Astrocyte of the spinal cord (primary cell): ENCODE measurements at regions not wholly inside any gene's neighbourhood (a gene's known extent, or its start where the extent isn't known, plus 50 kb on each side); places are given as distances from the start of the nearest gene placed in this dataset.
A peak's percentile ranks its signal among the peaks of the same experiment; 100 is the strongest.

Experiments used
- DNase-seq: peaks from one replicate; pipeline ENCODE4 v3.0.0; 2011; ENCODE audit warnings: low read depth, low spot score
- H3K4me3 ChIP-seq: 2 replicates; pipeline ENCODE4 v1.5.1; 2011; ENCODE audit warnings: low read depth, mild to moderate bottlenecking, low read length, moderate library complexity
- in situ Hi-C: cut with HindIII; loops from 2 replicates; pipeline ENCODE4 v1.10.0; 2017; ENCODE audit warnings: low sequenced_read_pairs
- TF ChIP-seq, protein P1 (sequence below): IDR thresholded peaks from 2 replicates; pipeline ENCODE4 v1.5.1; 2012; ENCODE audit warnings: low read depth, mild to moderate bottlenecking, low read length, inconsistent platforms

DNA sequence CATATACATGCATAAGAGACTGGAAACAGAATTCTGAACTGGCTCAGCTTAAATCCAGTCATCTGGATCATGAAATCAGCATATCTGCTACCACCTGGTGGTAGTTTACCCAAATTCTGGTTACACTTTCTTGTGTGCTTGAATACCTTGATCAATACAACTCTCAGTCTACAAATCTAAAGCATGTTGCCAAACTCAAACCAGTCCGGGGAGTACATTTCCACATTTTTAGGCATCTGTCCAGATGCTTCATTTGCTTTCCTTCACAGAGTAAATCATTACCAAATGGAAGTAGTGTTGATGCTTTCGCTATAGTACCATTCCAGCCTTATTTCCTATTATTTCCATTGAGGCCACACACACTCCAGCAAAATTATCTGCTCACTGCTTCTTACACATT is 126.4 kb downstream of the P2RY1 start:
- in situ Hi-C loops: no loop called here
- DNase-seq: peak; percentile 34
- H3K4me3 ChIP-seq: no peak overlapping the region
- TF ChIP-seq, protein P1, sequence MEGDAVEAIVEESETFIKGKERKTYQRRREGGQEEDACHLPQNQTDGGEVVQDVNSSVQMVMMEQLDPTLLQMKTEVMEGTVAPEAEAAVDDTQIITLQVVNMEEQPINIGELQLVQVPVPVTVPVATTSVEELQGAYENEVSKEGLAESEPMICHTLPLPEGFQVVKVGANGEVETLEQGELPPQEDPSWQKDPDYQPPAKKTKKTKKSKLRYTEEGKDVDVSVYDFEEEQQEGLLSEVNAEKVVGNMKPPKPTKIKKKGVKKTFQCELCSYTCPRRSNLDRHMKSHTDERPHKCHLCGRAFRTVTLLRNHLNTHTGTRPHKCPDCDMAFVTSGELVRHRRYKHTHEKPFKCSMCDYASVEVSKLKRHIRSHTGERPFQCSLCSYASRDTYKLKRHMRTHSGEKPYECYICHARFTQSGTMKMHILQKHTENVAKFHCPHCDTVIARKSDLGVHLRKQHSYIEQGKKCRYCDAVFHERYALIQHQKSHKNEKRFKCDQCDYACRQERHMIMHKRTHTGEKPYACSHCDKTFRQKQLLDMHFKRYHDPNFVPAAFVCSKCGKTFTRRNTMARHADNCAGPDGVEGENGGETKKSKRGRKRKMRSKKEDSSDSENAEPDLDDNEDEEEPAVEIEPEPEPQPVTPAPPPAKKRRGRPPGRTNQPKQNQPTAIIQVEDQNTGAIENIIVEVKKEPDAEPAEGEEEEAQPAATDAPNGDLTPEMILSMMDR: peak; percentile 38

DNA sequence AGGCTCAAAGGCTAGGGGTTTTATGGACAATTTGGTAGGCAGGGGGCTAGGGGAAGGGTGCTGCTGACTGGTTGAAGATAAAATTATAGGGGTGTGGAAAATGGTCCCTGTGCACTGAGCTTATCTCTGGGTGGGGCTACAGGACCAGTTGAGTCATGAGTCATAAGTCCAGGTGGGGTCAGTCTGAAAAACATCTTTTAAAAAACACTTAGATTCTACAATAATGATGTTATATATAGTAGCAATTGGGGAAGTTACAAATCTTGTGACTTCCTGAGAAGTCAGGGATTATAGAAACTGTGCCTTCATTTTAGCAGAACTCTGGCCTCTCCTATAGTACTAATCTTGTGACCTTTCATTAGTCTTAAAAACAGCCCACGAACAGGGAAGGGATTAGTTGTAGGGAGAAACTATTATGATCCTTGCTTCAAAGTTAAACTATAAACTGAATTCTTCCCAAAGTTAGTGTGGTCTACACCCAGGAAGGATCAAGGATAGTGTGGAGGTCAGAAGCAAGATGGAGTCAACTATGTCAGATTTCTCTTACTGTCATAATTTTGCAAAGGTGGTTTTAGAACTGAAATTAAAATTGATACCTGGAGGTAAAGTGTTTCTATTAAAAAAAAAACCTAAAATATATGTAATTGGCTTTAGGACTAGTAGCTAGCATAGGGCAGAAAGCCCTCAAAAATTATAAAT is 130.1 kb downstream of the P2RY1 start:
- in situ Hi-C loops: no loop called here
- H3K4me3 ChIP-seq: no peak overlapping the region
- DNase-seq: no peak
- TF ChIP-seq, protein P1: no peak

DNA sequence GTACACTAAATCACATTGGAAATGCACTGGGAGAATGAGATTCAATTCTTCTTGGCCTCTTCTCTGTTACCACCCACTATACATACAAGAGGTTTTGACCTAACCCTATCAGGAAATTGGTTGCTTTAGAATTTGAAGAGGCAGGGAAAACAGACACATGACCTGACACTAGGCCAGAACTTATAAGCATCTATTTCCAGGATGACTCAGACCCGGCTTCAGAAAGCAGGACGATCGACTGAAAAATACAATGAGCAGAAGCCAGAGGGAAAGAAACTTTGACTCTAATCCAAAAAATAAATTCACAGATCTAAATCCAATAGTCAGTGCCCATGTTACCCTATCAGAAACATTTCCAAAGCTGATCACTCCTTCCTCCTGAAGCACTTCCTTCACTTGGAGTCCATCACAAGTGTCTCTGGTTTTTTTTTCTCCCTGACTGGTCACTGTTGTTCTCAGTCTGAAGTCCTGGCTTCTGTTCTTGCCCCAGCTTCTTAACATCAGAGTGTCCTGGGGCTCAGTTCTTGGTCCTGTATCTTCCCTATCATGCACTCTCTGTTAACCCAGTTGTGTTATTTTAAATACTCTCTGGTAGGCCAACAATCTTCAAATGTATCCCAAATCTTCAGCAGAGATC is 133.6 kb downstream of the P2RY1 start:
- TF ChIP-seq, protein P1: no peak
- no peak overlapping the region for H3K4me3 ChIP-seq
- in situ Hi-C loops: no loop called here
- DNase-seq: peak; percentile 47

DNA sequence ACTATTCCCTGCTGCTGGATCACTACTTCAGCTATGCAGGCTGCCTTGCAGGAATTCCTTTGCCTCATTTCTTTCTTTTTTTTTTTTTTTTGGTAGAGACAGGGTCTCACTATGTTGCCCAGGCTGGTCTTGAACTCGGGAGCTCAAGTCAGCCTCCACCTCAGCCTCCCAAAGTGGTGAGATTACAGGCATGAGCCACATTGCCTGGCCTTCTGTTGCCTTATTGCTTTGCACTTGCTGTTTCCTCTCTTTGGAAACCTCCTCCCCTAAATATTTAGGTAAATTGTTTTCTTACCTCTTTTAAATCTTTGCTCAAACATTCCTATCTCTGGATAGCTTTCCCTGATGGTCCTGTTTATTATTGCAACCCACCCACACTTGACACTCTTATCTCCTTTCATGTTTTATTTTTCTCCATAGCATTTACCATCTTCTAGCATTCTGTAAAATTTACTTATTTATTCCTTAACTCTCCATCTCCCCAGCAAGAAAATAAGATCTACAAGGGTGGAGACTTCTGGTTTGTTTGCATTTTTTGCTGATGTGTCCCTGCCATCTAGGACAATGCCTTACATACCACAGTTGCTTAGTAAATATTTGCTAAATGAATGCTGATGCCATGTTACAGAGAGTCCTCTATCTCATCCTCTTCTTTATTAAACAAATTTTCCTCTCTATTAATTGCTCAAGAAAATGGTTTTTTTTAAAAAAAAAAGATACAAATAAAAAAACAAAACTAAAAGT is 134.8 kb downstream of the P2RY1 start:
- peak; percentile 19 for DNase-seq
- in situ Hi-C loops: no loop called here
- TF ChIP-seq, protein P1: no peak
- H3K4me3 ChIP-seq: no peak overlapping the region

DNA sequence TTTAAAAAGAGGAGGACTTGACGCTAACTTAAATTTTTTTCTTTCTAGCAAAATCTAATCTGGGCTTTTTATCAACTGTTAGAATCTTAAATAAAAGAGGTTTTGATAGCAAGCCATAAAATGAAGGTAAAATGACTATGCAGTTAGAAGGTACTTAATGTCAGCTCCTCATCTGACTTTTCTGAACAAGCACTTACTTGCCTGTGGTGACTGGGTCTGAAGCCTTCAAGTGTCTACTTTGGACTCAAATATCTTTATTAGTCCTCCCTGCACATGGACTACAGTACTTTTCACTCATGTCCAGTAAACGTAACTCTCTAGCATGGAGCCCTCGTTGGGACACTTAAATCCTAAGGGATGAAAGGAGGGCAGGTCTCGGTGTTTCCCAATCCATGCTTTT is 135.9 kb downstream of the P2RY1 start:
- DNase-seq: no peak
- TF ChIP-seq, protein P1: no peak
- H3K4me3 ChIP-seq: no peak overlapping the region
- in situ Hi-C loops: no loop called here

DNA sequence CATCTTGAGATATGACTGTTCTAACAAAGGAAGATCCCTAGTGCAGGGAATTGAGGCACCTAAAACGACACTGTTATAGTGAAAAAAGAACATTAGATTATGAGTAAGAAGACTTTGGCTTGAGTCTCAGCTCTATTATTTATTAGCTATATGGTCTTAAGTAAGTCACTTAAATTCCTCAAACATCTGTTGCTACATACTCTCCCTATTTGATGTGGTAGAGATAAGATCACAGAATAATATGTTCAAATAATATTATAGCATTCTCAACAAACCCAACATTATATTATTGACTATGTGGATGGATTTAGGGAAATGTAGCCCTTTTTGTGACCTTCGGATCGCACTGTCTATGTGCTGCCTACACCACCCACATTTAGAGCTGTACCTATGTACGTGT is 136.9 kb downstream of the P2RY1 start:
- in situ Hi-C loops: no loop called here
- TF ChIP-seq, protein P1: no peak
- H3K4me3 ChIP-seq: no peak overlapping the region
- no peak for DNase-seq
